ENCODE measurements at regions not wholly inside any gene's neighbourhood (a gene's known extent, or its start where the extent isn't known, plus 50 kb on each side); places are given as distances from the start of the nearest gene placed in this dataset.
"Not testable (repeated sequence)": the region's sequence is repeated elsewhere in the genome, so short reads cannot be mapped to it uniquely, and the experiment has no call there.

GRCh38 chr4:17436047-17436749 is 75.7 kb downstream of the QDPR start:
- DNase-seq: not testable (repeated sequence)

- DNase-seq: no peak
These were observed 78.1 kb downstream of the QDPR start for GRCh38 chr4:17433827-17434226.

GRCh38 chr4:17427991-17428390 is 83.9 kb downstream of the QDPR start:
- no peak for DNase-seq

- no peak for DNase-seq
These were observed 85.7 kb downstream of the QDPR start for GRCh38 chr4:17426222-17426621.

- no peak for DNase-seq
These were observed 93.9 kb downstream of the QDPR start for GRCh38 chr4:17418010-17418409.

- DNase-seq: no peak
These were observed 97.5 kb downstream of the QDPR start for GRCh38 chr4:17414392-17414791.

GRCh38 chr4:17400686-17401085 is 111.2 kb downstream of the QDPR start:
- no peak for DNase-seq

GRCh38 chr4:17398805-17399204 is 113.1 kb downstream of the QDPR start:
- DNase-seq: no peak

- no peak for DNase-seq
These were observed 113.9 kb downstream of the QDPR start for GRCh38 chr4:17398035-17398434.

GRCh38 chr4:17397611-17398010 is 114.3 kb downstream of the QDPR start:
- no peak for DNase-seq

- DNase-seq: no peak
These were observed 126.5 kb downstream of the QDPR start for GRCh38 chr4:17385403-17385802.

- DNase-seq: no peak
These were observed 131.5 kb downstream of the QDPR start for GRCh38 chr4:17380347-17380746.

GRCh38 chr4:17376205-17376604 is 135.7 kb downstream of the QDPR start:
- no peak for DNase-seq

GRCh38 chr4:17373666-17374065 is 138.2 kb downstream of the QDPR start:
- DNase-seq: no peak

- no peak for DNase-seq
These were observed 141.1 kb downstream of the QDPR start for GRCh38 chr4:17370818-17371217.

- DNase-seq: no peak
These were observed 143.5 kb downstream of the QDPR start for GRCh38 chr4:17368408-17368807.

GRCh38 chr4:17367201-17367600 is 144.7 kb downstream of the QDPR start:
- DNase-seq: no peak

GRCh38 chr4:17366496-17366895 is 145.4 kb downstream of the QDPR start:
- no peak for DNase-seq

- DNase-seq: no peak
These were observed 149.5 kb downstream of the QDPR start for GRCh38 chr4:17362430-17362829.

GRCh38 chr4:17358241-17358640 is 153.6 kb downstream of the QDPR start:
- no peak for DNase-seq

- DNase-seq: no peak
These were observed 155.0 kb downstream of the QDPR start for GRCh38 chr4:17356926-17357325.

GRCh38 chr4:17352357-17352756 is 159.5 kb downstream of the QDPR start:
- DNase-seq: no peak

GRCh38 chr4:17347445-17347844 is 164.4 kb downstream of the QDPR start:
- peak; percentile 10 for DNase-seq

GRCh38 chr4:17339376-17339775 is 172.5 kb downstream of the QDPR start:
- DNase-seq: no peak

GRCh38 chr4:17336986-17337385 is 174.9 kb downstream of the QDPR start:
- DNase-seq: no peak
